ENCODE measurements at regions not wholly inside any gene's neighbourhood (a gene's known extent, or its start where the extent isn't known, plus 50 kb on each side); places are given as distances from the start of the nearest gene placed in this dataset.

- in situ Hi-C loops (cut with HindIII; ENCODE audit: extremely low pct_ligation_motif_present, low pct_unique_long_range_greater_than_20kb): no loop called here
- ChIA-PET CTCF (ENCODE audit: low intra/inter-chr PET ratio, low total read pairs) (no interaction called here), POLR2A (no interaction called here)
- no peaks in the 10 kb centered on the region for H3K79me2 ChIP-seq (ENCODE audit: insufficient read depth, low read length)
- WGBS (ENCODE audit: low lambda C conversion rate): 0% methylated on average over 2 of the region's 2 CpGs
- H4K20me1 ChIP-seq (ENCODE audit: insufficient read depth, low read length): no peaks in the 10 kb centered on the region
- DNase-seq (ENCODE audit: low spot score): no peak
- no peaks in the 10 kb centered on the region for H3K27me3 ChIP-seq (ENCODE audit: control insufficient read depth in 1 of 2, insufficient read depth in 2 of 2, low read length in 2 of 2)
- peaks cover 17% of the 10 kb centered on the region; the same call in 1 of the 2 replicates for H3K9me3 ChIP-seq (ENCODE audit: low read length)
- TF ChIP-seq, protein P1, sequence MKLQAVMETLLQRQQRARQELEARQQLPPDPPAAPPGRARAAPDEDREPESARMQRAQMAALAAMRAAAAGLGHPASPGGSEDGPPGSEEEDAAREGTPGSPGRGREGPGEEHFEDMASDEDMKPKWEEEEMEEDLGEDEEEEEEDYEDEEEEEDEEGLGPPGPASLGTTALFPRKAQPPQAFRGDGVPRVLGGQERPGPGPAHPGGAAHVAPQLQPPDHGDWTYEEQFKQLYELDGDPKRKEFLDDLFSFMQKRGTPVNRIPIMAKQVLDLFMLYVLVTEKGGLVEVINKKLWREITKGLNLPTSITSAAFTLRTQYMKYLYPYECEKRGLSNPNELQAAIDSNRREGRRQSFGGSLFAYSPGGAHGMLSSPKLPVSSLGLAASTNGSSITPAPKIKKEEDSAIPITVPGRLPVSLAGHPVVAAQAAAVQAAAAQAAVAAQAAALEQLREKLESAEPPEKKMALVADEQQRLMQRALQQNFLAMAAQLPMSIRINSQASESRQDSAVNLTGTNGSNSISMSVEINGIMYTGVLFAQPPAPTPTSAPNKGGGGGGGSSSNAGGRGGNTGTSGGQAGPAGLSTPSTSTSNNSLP (IDR thresholded peaks at IDR 0.05; ENCODE audit: low read depth, low read length): no peak
- TF ChIP-seq RORA (CRISPR knock-in tag; IDR thresholded peaks at IDR 0.05): no peak
- no peak for TF ChIP-seq MXD4 (CRISPR knock-in tag; IDR thresholded peaks at IDR 0.05)
- TF ChIP-seq RCOR2 (CRISPR knock-in tag; IDR thresholded peaks at IDR 0.05): no peak
- TF ChIP-seq ZNF17 (CRISPR knock-in tag; IDR thresholded peaks at IDR 0.05): no peak
- TF ChIP-seq RFXAP (CRISPR knock-in tag; IDR thresholded peaks at IDR 0.05; ENCODE audit: borderline replicate concordance): no peak
- no peak overlapping the region for H3K27ac ChIP-seq (ENCODE audit: extremely low read length, insufficient read depth, low read length)
- intact Hi-C loops (cut with micrococcal nuclease; ENCODE audit: unreplicated experiment): no loop called here
- H2AFZ ChIP-seq (ENCODE audit: low read length): no peak overlapping the region
- no peak overlapping the region for H3K4me2 ChIP-seq (ENCODE audit: low read depth, low read length)
- ATAC-seq: no peak
- no peak for FAIRE-seq
- H3K9ac ChIP-seq (ENCODE audit: insufficient read depth, low read depth, low read length): no peak overlapping the region
- no TSS peak for BruUV-seq (replicated peaks)
- no peaks in the 10 kb centered on the region for H3K36me3 ChIP-seq (replicated peaks in 1 of 2; ENCODE audit: control insufficient read depth in 1 of 2, insufficient read depth in 2 of 2, low read length in 2 of 2)
- H3K4me3 ChIP-seq (replicated peaks in 1 of 3; ENCODE audit: insufficient read depth in 1 of 3, low read depth in 2 of 3, low read length in 3 of 3): no peak overlapping the region
- H3K4me1 ChIP-seq (ENCODE audit: insufficient read depth, low read length): no peaks in the 10 kb centered on the region
These were observed 385.4 kb downstream of the SOX11 start for GRCh38 chr2:6077585-6077984.

GRCh38 chr2:6078414-6078813 is 386.2 kb downstream of the SOX11 start:
- Histone ChIP-seq H3K9me3 (ENCODE audit: low read length) (peaks cover 23% of the 10 kb centered on the region; the same call in 1 of the 2 replicates), H3K4me2 (ENCODE audit: low read depth, low read length) (no peak overlapping the region), H3K27me3 (ENCODE audit: control insufficient read depth in 1 of 2, insufficient read depth in 2 of 2, low read length in 2 of 2) (no peaks in the 10 kb centered on the region), H2AFZ (ENCODE audit: low read length) (no peak overlapping the region), H3K4me3 (replicated peaks in 1 of 3; ENCODE audit: insufficient read depth in 1 of 3, low read depth in 2 of 3, low read length in 3 of 3) (no peak overlapping the region), H4K20me1 (ENCODE audit: insufficient read depth, low read length) (no peaks in the 10 kb centered on the region), H3K9ac (ENCODE audit: insufficient read depth, low read depth, low read length) (no peak overlapping the region), H3K79me2 (ENCODE audit: insufficient read depth, low read length) (no peaks in the 10 kb centered on the region), H3K4me1 (ENCODE audit: insufficient read depth, low read length) (no peaks in the 10 kb centered on the region), H3K27ac (ENCODE audit: extremely low read length, insufficient read depth, low read length) (no peak overlapping the region), H3K36me3 (replicated peaks in 1 of 2; ENCODE audit: control insufficient read depth in 1 of 2, insufficient read depth in 2 of 2, low read length in 2 of 2) (no peaks in the 10 kb centered on the region)
- CTCF ChIA-PET (ENCODE audit: low intra/inter-chr PET ratio, low total read pairs): no interaction called here
- WGBS (ENCODE audit: low lambda C conversion rate): 1% methylated on average over 3 of the region's 3 CpGs
- no peak for FAIRE-seq
- in situ Hi-C loops (cut with HindIII; ENCODE audit: extremely low pct_ligation_motif_present, low pct_unique_long_range_greater_than_20kb) (no loop called here), intact Hi-C loops (cut with micrococcal nuclease; ENCODE audit: unreplicated experiment) (no loop called here)
- no peak for DNase-seq (ENCODE audit: low spot score)
- BruUV-seq (replicated peaks): no TSS peak
- POLR2A ChIA-PET: no interaction called here
- ATAC-seq: no peak
- TF ChIP-seq BCL6 (CRISPR knock-in tag; IDR thresholded peaks at IDR 0.05): no peak
- TF ChIP-seq NR3C1 (CRISPR knock-in tag; IDR thresholded peaks at IDR 0.05): no peak
- no peak for TF ChIP-seq ZNF782 (CRISPR knock-in tag; IDR thresholded peaks at IDR 0.05; ENCODE audit: borderline replicate concordance)
- TF ChIP-seq ATAD3A (CRISPR knock-in tag; IDR thresholded peaks at IDR 0.05): no peak
- TF ChIP-seq ZNF451 (CRISPR knock-in tag; IDR thresholded peaks at IDR 0.05): no peak
- no peak for TF ChIP-seq HMGA1 (CRISPR knock-in tag; conservative IDR thresholded peaks at IDR 0.05)
- no peak for TF ChIP-seq AGO2 (optimal IDR thresholded peaks at IDR 0.05; ENCODE audit: low read depth, low read length)
- TF ChIP-seq TRIM24 (CRISPR knock-in tag; IDR thresholded peaks at IDR 0.05): no peak
- no peak for TF ChIP-seq ZBTB38 (CRISPR knock-in tag; IDR thresholded peaks at IDR 0.05)
- TF ChIP-seq, protein P2, sequence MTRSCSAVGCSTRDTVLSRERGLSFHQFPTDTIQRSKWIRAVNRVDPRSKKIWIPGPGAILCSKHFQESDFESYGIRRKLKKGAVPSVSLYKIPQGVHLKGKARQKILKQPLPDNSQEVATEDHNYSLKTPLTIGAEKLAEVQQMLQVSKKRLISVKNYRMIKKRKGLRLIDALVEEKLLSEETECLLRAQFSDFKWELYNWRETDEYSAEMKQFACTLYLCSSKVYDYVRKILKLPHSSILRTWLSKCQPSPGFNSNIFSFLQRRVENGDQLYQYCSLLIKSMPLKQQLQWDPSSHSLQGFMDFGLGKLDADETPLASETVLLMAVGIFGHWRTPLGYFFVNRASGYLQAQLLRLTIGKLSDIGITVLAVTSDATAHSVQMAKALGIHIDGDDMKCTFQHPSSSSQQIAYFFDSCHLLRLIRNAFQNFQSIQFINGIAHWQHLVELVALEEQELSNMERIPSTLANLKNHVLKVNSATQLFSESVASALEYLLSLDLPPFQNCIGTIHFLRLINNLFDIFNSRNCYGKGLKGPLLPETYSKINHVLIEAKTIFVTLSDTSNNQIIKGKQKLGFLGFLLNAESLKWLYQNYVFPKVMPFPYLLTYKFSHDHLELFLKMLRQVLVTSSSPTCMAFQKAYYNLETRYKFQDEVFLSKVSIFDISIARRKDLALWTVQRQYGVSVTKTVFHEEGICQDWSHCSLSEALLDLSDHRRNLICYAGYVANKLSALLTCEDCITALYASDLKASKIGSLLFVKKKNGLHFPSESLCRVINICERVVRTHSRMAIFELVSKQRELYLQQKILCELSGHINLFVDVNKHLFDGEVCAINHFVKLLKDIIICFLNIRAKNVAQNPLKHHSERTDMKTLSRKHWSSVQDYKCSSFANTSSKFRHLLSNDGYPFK (CRISPR knock-in tag; IDR thresholded peaks at IDR 0.05; ENCODE audit: borderline replicate concordance): no peak
- TF ChIP-seq SP5 (CRISPR knock-in tag; IDR thresholded peaks at IDR 0.05; ENCODE audit: borderline replicate concordance, low read depth): no peak
- no peak for TF ChIP-seq MATR3 (CRISPR knock-in tag; IDR thresholded peaks at IDR 0.05)
- no peak for TF ChIP-seq JUND (CRISPR knock-in tag; IDR thresholded peaks at IDR 0.05)

Measured in HepG2 (cell line).